ENCODE measurements at regions not wholly inside any gene's neighbourhood (a gene's known extent, or its start where the extent isn't known, plus 50 kb on each side); places are given as distances from the start of the nearest gene placed in this dataset.

GRCh38 chr12:130086797-130087196 is 75.5 kb upstream of the FZD10 start:
- Mint-ChIP-seq H3K36me3 (ENCODE audit: low read depth) (no peaks in the 10 kb centered on the region), H3K4me1 (peaks cover 70% of the 10 kb centered on the region), H3K27ac (peak overlapping the region; percentile 84), H3K9me3 (peaks cover 17% of the 10 kb centered on the region), H3K27me3 (ENCODE audit: low read depth, poor library complexity) (peaks cover 15% of the 10 kb centered on the region), H3K4me3 (peak overlapping the region; percentile 57)
- TF ChIP-seq CTCF (IDR thresholded peaks at IDR 0.05) = no peak
- no peak for DNase-seq

GRCh38 chr12:130087222-130087621 is 75.0 kb upstream of the FZD10 start:
- Mint-ChIP-seq H3K27ac (no peak overlapping the region), H3K36me3 (ENCODE audit: low read depth) (no peaks in the 10 kb centered on the region), H3K4me3 (peak overlapping the region; percentile 57), H3K4me1 (peaks cover 66% of the 10 kb centered on the region), H3K27me3 (ENCODE audit: low read depth, poor library complexity) (peaks cover 15% of the 10 kb centered on the region), H3K9me3 (peaks cover 17% of the 10 kb centered on the region)
- no peak for DNase-seq
- TF ChIP-seq CTCF (IDR thresholded peaks at IDR 0.05) = no peak

- Mint-ChIP-seq H3K27ac (peak overlapping the region; percentile 29), H3K4me1 (peaks cover 60% of the 10 kb centered on the region), H3K36me3 (ENCODE audit: low read depth) (no peaks in the 10 kb centered on the region), H3K9me3 (peaks cover 17% of the 10 kb centered on the region), H3K27me3 (ENCODE audit: low read depth, poor library complexity) (peaks cover 20% of the 10 kb centered on the region), H3K4me3 (no peak overlapping the region)
- TF ChIP-seq CTCF (IDR thresholded peaks at IDR 0.05) = no peak
- DNase-seq = no peak
Measured at GRCh38 chr12:130088504-130088903, 73.8 kb upstream of the FZD10 start.

- Mint-ChIP-seq H3K27me3 (ENCODE audit: low read depth, poor library complexity) (peaks cover 20% of the 10 kb centered on the region), H3K9me3 (peaks cover 17% of the 10 kb centered on the region), H3K4me3 (no peak overlapping the region), H3K4me1 (peaks cover 47% of the 10 kb centered on the region), H3K27ac (no peak overlapping the region), H3K36me3 (ENCODE audit: low read depth) (no peaks in the 10 kb centered on the region)
- DNase-seq = no peak
- TF ChIP-seq CTCF (IDR thresholded peaks at IDR 0.05) = no peak
Measured at GRCh38 chr12:130090542-130090941, 71.7 kb upstream of the FZD10 start.

- Mint-ChIP-seq H3K9me3 (peaks cover 17% of the 10 kb centered on the region), H3K27ac (peak overlapping the region; percentile 18)
Measured at GRCh38 chr12:130093380-130093779, 68.9 kb upstream of the FZD10 start.

More at GRCh38 chr12:130093380-130093779, 68.9 kb upstream of the FZD10 start:
- H3K27me3 Mint-ChIP-seq (ENCODE audit: low read depth, poor library complexity) = peaks cover 14% of the 10 kb centered on the region
- peaks cover 39% of the 10 kb centered on the region for H3K4me1 Mint-ChIP-seq
- no peak for DNase-seq
- TF ChIP-seq CTCF (IDR thresholded peaks at IDR 0.05) = no peak
- no peak overlapping the region for H3K4me3 Mint-ChIP-seq
- no peaks in the 10 kb centered on the region for H3K36me3 Mint-ChIP-seq (ENCODE audit: low read depth)

Data from nephron progenitor cell (in vitro differentiated cells).